H9 (cell line): ENCODE measurements at regions not wholly inside any gene's neighbourhood (a gene's known extent, or its start where the extent isn't known, plus 50 kb on each side); places are given as distances from the start of the nearest gene placed in this dataset.

Experiments used
- DNase-seq: peaks from one replicate; pipeline ENCODE4 v3.0.0-alpha.2; 2017
- H2AFZ ChIP-seq: one replicate; pipeline ENCODE4 v1.6.1; 2013; ENCODE audit warnings: mild to moderate bottlenecking, low read length, control low read depth, moderate library complexity
- H2AK5ac ChIP-seq: 2 replicates; pipeline ENCODE4 v1.6.1; 2013; ENCODE audit warnings: low read length, control low read depth, mixed read lengths; ENCODE audit not compliant: insufficient read length
- H2BK120ac ChIP-seq: one replicate; pipeline ENCODE4 v1.6.1; 2013; ENCODE audit warnings: low read depth, mild to moderate bottlenecking, low read length, control low read depth, inconsistent platforms; ENCODE audit not compliant: poor library complexity, severe bottlenecking
- H2BK12ac ChIP-seq: 2 replicates; pipeline ENCODE4 v1.6.1; 2013; ENCODE audit warnings: low read length, control low read depth, mixed read lengths, low read depth; ENCODE audit not compliant: insufficient read length
- H2BK15ac ChIP-seq: 2 replicates; pipeline ENCODE4 v1.6.1; 2013; ENCODE audit warnings: low read depth, low read length, control low read depth
- H2BK20ac ChIP-seq: one replicate; pipeline ENCODE4 v1.6.1; 2013; ENCODE audit warnings: low read depth, mild to moderate bottlenecking, low read length, control low read depth, inconsistent platforms; ENCODE audit not compliant: poor library complexity, severe bottlenecking
- H2BK5ac ChIP-seq: 2 replicates; pipeline ENCODE4 v1.6.1; 2013; ENCODE audit warnings: low read length, control low read depth, mixed read lengths; ENCODE audit not compliant: insufficient read length
- H3K14ac ChIP-seq: 2 replicates; pipeline ENCODE4 v1.6.1; 2013; ENCODE audit warnings: low read length, control low read depth; ENCODE audit not compliant: insufficient read depth
- H3K18ac ChIP-seq: 2 replicates; pipeline ENCODE4 v1.6.1; 2013; ENCODE audit warnings: low read depth, mild to moderate bottlenecking, mixed read lengths, low read length, control low read depth; ENCODE audit not compliant: insufficient read length
- H3K23ac ChIP-seq: 2 replicates; pipeline ENCODE4 v1.6.1; 2013; ENCODE audit warnings: low read length, control low read depth, mixed read lengths, low read depth; ENCODE audit not compliant: insufficient read length
- H3K23me2 ChIP-seq: 2 replicates; pipeline ENCODE4 v1.6.1; 2013; ENCODE audit warnings: low read depth, mild to moderate bottlenecking, mixed read lengths, low read length, control low read depth; ENCODE audit not compliant: insufficient read length, poor library complexity, severe bottlenecking
- H3K27ac ChIP-seq: 2 replicates; pipeline ENCODE4 v1.5.1; 2013; ENCODE audit warnings: low read length, control low read depth, mixed read lengths, low read depth; ENCODE audit not compliant: insufficient read length
- H3K27me3 ChIP-seq: 2 replicates; pipeline ENCODE4 v1.6.1; 2013; ENCODE audit warnings: low read length, control low read depth, inconsistent platforms; ENCODE audit not compliant: insufficient read depth
- H3K4ac ChIP-seq: 2 replicates; pipeline ENCODE4 v1.6.1; 2013; ENCODE audit warnings: low read depth, mild to moderate bottlenecking, control low read depth, inconsistent platforms, low read length, moderate library complexity
- H3K4me1 ChIP-seq: 2 replicates; pipeline ENCODE4 v1.6.1; 2013; ENCODE audit warnings: low read length, control low read depth, inconsistent platforms; ENCODE audit not compliant: insufficient read depth
- H3K4me2 ChIP-seq: 2 replicates; pipeline ENCODE4 v1.6.1; 2013; ENCODE audit warnings: low read length, control low read depth, mixed read lengths; ENCODE audit not compliant: insufficient read length, insufficient read depth
- H3K56ac ChIP-seq: 2 replicates; pipeline ENCODE4 v1.6.1; 2013; ENCODE audit warnings: low read depth, mild to moderate bottlenecking, mixed read lengths, low read length, control low read depth; ENCODE audit not compliant: insufficient read length
- H3K79me1 ChIP-seq: 2 replicates; pipeline ENCODE4 v1.6.1; 2013; ENCODE audit warnings: low read depth, mild to moderate bottlenecking, moderate library complexity, low read length, control low read depth, inconsistent platforms; ENCODE audit not compliant: insufficient read depth, poor library complexity, severe bottlenecking
- H3K79me2 ChIP-seq: 2 replicates; pipeline ENCODE4 v1.6.1; 2013; ENCODE audit warnings: low read length, control low read depth, inconsistent platforms; ENCODE audit not compliant: insufficient read depth
- H3K9ac ChIP-seq: 2 replicates; pipeline ENCODE4 v1.6.1; 2013; ENCODE audit warnings: low read length, control low read depth, mixed read lengths; ENCODE audit not compliant: insufficient read length; ENCODE audit errors: extremely low read depth
- H3K9me3 ChIP-seq: one replicate; pipeline ENCODE4 v1.6.1; 2013; ENCODE audit warnings: low read depth, low read length, inconsistent platforms; ENCODE audit not compliant: control insufficient read depth
- H3T11ph ChIP-seq: one replicate; pipeline ENCODE4 v1.6.1; 2013; ENCODE audit warnings: mild to moderate bottlenecking, low read length, control low read depth, inconsistent platforms
- H4K20me1 ChIP-seq: one replicate; pipeline ENCODE4 v1.6.1; 2013; ENCODE audit not compliant: control insufficient read depth, insufficient read length, insufficient read depth
- H4K5ac ChIP-seq: 2 replicates; pipeline ENCODE4 v1.6.1; 2013; ENCODE audit warnings: low read depth, mild to moderate bottlenecking, mixed read lengths, low read length, control low read depth; ENCODE audit not compliant: insufficient read length
- H4K8ac ChIP-seq: replicated peaks from 2 replicates; pipeline ENCODE4 v1.6.1; 2013; ENCODE audit warnings: low read length, control low read depth, mixed read lengths, low read depth; ENCODE audit not compliant: insufficient read length
- H4K91ac ChIP-seq: 2 replicates; pipeline ENCODE4 v1.6.1; 2013; ENCODE audit warnings: low read depth, mild to moderate bottlenecking, moderate library complexity, mixed read lengths, low read length, control low read depth; ENCODE audit not compliant: insufficient read length
- H3K27ac Mint-ChIP-seq, 3 experiments: 2 replicates in 2 of 3; 3 replicates in 1 of 3; pipeline ENCODE4 v1.8.0; 2020 to 2021; ENCODE audit warnings: mixed read lengths in 3 of 3, mild to moderate bottlenecking in 1 of 3, moderate library complexity in 1 of 3
- H3K27me3 Mint-ChIP-seq: 2 replicates; pipeline ENCODE4 v1.8.0; 2021; ENCODE audit warnings: low read depth, mild to moderate bottlenecking, moderate library complexity, mixed read lengths
- H3K36me3 Mint-ChIP-seq, 3 experiments: 2 replicates in 2 of 3; 3 replicates in 1 of 3; pipeline ENCODE4 v1.8.0; 2020 to 2021; ENCODE audit warnings: low read depth in 3 of 3, mixed read lengths in 3 of 3; ENCODE audit not compliant: insufficient read depth in 1 of 3
- H3K4me1 Mint-ChIP-seq, 2 experiments: 2 replicates each; pipeline ENCODE4 v1.8.0; 2020; ENCODE audit warnings: mixed read lengths in 2 of 2
- H3K4me3 Mint-ChIP-seq, 2 experiments: 2 replicates in 1 of 2; 3 replicates in 1 of 2; pipeline ENCODE4 v1.8.0; 2020 to 2021; ENCODE audit warnings: mild to moderate bottlenecking in 2 of 2, mixed read lengths in 2 of 2, moderate library complexity in 1 of 2
- H3K9me3 Mint-ChIP-seq, 2 experiments: 2 replicates in 1 of 2; 3 replicates in 1 of 2; pipeline ENCODE4 v1.8.0; 2020; ENCODE audit warnings: mild to moderate bottlenecking in 2 of 2, mixed read lengths in 2 of 2, moderate library complexity in 1 of 2
- WGBS: extraction: QIAGEN DNeasy Blood & Tissue Kit; methylation state at CpG from one replicate; pipeline ENCODE4 v1.1.7; 2013; ENCODE audit warnings: missing lambda C conversion rate, low lambda C conversion rate, mixed read lengths; ENCODE audit not compliant: insufficient read length; ENCODE audit errors: extremely low coverage; 5-methylcytosine and 5-hydroxymethylcytosine counted together
- TF ChIP-seq, protein P1 (sequence below): fragments of 200-600 bp; sonication (generic); conservative IDR thresholded peaks from 3 replicates; pipeline ENCODE4 v1.8.0; 2021; ENCODE audit warnings: antibody characterized with exemption, mild to moderate bottlenecking

DNA sequence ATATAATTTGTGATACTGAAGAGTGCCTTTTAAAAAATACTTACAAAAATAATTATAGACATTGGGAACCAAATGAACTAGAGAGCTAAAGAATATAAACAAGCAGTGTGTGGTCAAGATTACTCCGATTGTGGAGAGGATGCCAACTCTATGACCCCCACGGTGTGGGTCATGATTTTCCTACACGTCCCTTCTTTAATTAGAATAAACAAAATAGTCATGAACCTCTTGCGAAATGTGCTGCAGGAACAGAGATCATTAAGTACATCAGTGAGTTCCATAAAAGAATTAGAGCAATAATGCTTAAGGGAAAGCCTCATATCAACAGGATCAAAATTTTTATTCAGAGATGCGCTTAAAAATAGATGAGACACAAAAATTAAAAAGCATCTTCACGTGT is 476.6 kb upstream of the ROBO1 start:
- Mint-ChIP-seq H3K27ac (no peak overlapping the region), H3K36me3 (peaks cover 0 to 13% (median 4%) of the 10 kb centered on the region in 3 experiments; a peak in 2 of 7 replicates), H3K27me3 (no peaks in the 10 kb centered on the region), H3K9me3 (peaks cover 6 to 8% of the 10 kb centered on the region in 2 experiments; a peak in 3 of 5 replicates), H3K4me3 (no peak overlapping the region), H3K4me1 (peaks cover 12 to 13% of the 10 kb centered on the region in 2 experiments)
- Histone ChIP-seq H3K23ac (no peak overlapping the region), H2AK5ac (no peak overlapping the region), H3K56ac (no peak overlapping the region), H2BK20ac (no peak overlapping the region), H3K9me3 (no peaks in the 10 kb centered on the region), H4K8ac (no peak overlapping the region), H3K23me2 (no peaks in the 10 kb centered on the region), H2BK15ac (no peak overlapping the region), H3K4me1 (no peaks in the 10 kb centered on the region; the same call in 1 of the 2 replicates), H2AFZ (no peak overlapping the region), H2BK12ac (no peak overlapping the region), H4K5ac (no peak overlapping the region), H3K79me1 (no peaks in the 10 kb centered on the region), H3K79me2 (no peaks in the 10 kb centered on the region), H3K14ac (no peak overlapping the region), H3K18ac (no peak overlapping the region), H3K4me2 (no peak overlapping the region), H3K9ac (no peak overlapping the region), H2BK5ac (no peak overlapping the region), H3K27me3 (no peaks in the 10 kb centered on the region), H3K27ac (no peak overlapping the region), H3T11ph (no peak overlapping the region), H4K20me1 (no peaks in the 10 kb centered on the region), H3K4ac (no peak overlapping the region), H4K91ac (no peak overlapping the region), H2BK120ac (no peak overlapping the region)
- DNase-seq = no peak
- TF ChIP-seq, protein P1, sequence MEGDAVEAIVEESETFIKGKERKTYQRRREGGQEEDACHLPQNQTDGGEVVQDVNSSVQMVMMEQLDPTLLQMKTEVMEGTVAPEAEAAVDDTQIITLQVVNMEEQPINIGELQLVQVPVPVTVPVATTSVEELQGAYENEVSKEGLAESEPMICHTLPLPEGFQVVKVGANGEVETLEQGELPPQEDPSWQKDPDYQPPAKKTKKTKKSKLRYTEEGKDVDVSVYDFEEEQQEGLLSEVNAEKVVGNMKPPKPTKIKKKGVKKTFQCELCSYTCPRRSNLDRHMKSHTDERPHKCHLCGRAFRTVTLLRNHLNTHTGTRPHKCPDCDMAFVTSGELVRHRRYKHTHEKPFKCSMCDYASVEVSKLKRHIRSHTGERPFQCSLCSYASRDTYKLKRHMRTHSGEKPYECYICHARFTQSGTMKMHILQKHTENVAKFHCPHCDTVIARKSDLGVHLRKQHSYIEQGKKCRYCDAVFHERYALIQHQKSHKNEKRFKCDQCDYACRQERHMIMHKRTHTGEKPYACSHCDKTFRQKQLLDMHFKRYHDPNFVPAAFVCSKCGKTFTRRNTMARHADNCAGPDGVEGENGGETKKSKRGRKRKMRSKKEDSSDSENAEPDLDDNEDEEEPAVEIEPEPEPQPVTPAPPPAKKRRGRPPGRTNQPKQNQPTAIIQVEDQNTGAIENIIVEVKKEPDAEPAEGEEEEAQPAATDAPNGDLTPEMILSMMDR = no peak
- no CpG with 5 or more reads among the region's 6 CpGs for WGBS
